Medulla oblongata (tissue), 1 donor: ENCODE measurements at regions not wholly inside any gene's neighbourhood (a gene's known extent, or its start where the extent isn't known, plus 50 kb on each side); places are given as distances from the start of the nearest gene placed in this dataset.
"Not testable (repeated sequence)": the region's sequence is repeated elsewhere in the genome, so short reads cannot be mapped to it uniquely, and the experiment has no call there.

Experiments
- DNase-seq: peaks from one replicate; pipeline ENCODE4 v3.0.0-alpha.2; 2015; ENCODE audit errors: extremely low spot score

DNA sequence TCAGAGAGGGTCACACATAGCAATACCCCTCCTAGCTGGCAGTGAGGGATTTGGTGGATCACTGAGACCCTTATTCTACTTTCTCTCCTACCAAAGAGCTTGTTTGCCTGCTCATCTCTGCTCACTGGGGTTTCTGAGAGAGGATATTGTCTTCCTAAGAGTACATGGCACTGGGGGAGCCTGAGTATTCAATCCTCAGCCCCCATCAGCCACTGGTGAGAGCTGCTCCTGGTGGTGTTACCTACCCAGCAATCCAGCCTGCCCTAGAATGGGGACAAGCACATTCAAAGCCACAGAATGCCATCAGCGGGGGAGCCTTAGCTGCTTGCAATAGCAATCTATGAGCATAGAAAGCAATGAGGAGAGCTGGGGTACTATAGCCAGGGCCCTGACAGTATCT, 281.1 kb downstream of the WDR11 start:
- DNase-seq = peak; percentile 50

- no peak for DNase-seq
Observed at GRCh38 chr10:121133901-121134300, 282.7 kb downstream of the WDR11 start.

GRCh38 chr10:121134711-121135110, 283.5 kb downstream of the WDR11 start:
- no peak for DNase-seq

GRCh38 chr10:121135512-121135911, 284.4 kb downstream of the WDR11 start:
- DNase-seq = no peak

DNA sequence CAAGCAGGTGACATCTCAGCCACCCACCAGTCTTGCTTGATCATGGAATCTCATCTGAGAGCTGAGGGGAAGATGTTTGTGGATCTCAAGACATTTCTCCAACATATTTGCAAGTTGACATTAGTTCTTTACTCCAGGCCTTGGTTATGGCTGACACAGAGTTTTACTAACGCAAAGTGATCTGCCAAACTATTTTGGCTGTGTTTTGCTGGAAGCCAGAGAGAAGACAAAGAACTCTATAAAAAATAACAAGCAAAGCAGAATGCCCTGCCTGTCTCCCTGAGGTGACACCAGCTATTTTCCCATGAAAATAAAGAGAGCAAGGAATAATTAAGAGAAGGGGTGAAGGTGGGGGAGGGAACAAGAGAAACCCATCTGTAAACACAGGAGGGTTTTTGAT, 286.4 kb downstream of the WDR11 start:
- DNase-seq = peak; percentile 37

DNA sequence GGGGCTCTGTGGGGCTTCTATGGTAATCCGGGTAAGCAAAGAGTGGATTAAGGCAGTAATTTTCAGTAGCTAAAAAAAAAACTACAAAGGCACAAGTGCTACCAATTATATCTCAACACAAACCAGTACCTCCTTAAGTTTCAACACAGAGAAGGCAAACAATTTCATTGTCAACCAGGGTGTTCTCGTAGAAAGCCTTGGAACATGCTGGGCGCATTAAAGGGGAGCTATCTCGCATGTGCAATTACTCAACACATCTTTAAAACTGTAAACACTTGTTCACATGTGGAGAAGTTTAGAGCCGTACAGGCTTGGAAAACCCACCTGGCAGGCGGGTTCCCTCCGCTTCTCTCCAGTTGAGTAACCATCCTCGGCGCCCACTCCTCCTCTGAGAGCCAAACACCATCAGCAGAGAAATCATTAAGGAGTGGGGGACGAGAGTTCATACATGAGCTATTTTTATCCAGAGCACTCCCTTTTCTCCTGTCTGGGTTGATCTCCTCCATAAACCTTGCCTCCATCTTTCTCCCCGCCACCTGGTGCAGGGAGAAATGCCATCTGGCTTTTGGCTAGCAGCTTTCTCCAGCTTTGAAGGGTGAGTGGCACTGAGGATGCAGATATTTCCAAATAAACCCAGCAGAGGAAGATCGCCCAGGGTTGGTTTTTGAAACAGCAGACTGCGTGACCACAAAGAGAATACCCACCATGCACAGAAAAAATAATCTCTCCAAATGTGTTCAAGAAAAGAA, 287.1 kb downstream of the WDR11 start:
- DNase-seq = no peak

DNA sequence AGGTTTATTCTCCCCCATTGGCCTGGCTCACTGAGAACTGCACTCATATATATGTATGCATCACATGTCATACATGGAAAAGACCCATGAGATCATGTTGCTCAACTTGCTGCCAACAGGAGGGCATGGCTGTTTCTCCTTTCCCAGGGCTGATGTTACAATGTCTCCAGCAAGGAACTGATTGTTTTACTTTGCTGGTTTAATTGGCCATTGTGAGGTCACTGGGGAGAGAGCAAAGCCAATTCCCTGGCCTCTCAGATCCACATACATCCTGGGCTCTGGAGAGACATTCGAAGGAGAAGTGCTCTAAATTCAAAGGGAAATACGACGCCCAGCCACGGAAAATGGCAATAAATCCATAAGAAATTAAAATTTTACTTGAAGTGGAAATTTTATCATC, 287.8 kb downstream of the WDR11 start:
- no peak for DNase-seq

DNA sequence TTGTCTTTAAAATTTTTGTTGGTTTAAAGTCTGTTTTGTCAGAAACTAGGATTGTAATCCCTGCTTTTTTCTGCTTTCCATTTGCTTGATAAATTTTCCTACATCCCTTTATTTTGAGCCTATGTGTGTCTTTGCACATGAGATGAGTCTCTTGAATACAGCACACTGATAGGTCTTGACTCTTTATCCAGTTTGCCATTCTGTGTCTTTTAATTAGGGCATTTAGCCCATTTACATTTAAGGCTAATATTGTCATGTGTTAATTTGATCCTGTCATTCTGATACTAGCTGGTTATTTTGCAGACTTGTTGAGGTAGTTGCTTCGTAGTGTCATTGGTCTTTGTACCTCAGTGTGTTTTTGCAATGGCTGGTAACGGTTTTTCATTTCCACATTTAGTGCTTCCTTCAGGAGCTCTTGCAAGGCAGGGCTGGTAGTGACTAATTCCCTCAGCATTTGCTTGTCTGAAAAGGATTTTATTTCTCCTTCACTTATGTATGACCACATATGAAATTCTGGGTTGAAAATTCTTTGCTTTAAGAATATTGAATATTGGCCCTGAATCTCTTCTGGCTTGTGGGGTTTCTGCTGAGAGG, 294.7 kb downstream of the WDR11 start:
- not testable (repeated sequence) for DNase-seq

DNA sequence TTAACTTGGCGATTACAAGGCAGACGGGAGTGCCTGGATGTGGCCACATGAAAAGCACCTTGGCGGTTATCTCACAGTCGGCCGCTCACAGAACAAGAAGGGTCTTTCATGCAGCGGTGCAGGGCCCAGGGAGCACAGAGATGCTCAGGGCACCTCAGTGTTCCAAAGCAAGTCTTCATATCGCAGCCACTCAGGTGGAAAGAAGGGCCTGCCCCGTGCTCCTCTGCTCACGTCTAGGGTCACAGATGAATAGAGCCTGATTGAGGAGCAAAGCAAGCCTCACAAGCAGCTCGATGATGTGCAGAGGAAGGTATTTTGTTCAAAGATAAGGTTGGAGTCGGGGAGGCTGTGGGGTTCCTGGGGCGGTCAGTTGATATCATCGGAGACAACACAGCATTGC, 297.8 kb downstream of the WDR11 start:
- no peak for DNase-seq

DNA sequence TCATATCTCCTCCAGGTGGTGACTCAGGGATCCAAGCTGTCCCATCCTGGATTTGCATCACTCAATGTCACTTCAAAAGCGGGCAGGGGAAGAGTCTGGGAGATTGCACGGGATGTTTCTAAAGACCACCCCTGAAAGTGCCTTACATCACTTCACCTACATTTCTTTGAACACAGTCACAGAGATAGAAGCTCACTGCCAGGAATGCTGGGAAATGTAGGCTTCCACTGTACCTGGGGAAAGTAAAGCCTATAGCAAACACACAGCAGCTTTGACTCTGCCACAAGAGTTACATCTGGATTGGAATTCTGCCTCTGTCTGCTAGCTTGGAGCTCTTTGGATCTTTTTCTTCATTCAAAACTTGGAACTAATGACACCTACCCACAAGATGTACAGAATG, 300.9 kb downstream of the WDR11 start:
- no peak for DNase-seq

DNA sequence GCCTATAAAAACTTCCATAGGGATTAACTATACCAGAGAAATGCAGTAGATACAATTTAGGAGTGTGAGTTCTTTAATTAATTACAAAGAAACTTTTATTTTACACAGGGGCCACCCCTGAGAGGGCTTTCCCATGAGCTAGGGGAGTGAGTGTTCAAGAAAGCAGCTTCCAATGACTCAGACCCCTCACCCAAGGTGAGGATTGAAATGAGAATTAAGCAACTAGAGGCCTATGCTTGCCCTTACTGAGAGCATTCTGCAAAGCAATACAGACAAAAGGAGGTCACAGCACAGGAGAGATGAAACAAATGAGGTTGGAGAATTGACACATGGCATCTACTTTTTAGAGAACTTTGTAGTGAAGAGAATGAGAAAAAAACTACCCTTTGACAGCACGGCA, 301.8 kb downstream of the WDR11 start:
- DNase-seq = no peak

DNA sequence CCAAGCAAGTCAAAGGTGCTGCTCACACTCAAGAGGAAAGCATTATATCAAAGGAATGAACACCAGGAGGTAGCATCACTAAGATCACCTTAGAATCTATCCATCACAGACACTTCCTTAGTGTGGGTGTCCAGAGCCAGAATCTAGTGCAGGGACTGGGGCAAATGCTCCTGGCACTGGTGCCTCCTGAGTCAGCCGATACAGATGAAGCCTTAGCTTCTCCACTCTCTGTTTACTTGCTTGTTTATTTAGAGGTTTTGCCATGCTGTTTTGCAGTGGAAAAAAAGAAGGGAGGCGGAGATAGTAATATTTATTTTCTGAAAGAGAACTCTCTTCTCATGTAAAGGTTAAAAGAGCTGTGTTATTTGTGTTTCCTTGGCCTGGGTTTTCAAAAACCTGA, 303.1 kb downstream of the WDR11 start:
- DNase-seq = no peak

- DNase-seq = peak; percentile 96
Observed at GRCh38 chr10:121154846-121155245, 303.7 kb downstream of the WDR11 start.

DNA sequence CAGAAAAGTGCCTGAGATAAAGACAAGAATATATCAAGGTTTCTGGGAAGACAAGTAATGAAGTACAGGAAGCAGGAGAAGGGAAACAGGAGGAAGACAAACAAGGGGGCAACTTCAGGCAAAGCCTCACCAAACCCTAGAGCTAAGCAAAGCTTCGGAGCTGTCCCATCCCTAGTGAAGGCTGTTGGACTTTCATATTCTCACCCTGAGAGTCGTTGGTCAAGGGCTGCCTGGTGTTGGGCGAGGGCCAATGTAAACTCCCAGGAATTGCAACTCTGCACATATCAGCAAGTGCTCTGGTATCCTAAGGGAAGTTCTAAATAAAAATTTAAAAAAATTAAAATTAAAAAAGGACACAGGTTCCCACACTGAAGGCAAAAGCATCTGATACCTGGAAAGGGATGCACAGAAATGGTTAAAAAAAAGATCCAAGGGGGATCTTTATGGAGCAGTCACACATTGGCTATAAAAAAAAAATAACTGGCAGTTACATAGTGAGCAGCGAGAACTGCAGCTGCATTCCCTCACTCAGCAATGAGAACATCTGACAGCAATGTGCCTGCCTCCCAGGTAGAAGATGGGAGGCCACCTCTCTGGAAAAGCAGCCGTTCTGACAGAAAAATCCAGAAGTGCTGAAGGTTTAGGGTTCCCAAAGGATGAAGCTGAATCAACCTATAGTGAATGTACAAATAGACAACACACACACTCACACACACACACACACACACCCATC, 304.7 kb downstream of the WDR11 start:
- DNase-seq = no peak

- DNase-seq = peak; percentile 92
Observed at GRCh38 chr10:121157998-121158397, 306.8 kb downstream of the WDR11 start.

DNA sequence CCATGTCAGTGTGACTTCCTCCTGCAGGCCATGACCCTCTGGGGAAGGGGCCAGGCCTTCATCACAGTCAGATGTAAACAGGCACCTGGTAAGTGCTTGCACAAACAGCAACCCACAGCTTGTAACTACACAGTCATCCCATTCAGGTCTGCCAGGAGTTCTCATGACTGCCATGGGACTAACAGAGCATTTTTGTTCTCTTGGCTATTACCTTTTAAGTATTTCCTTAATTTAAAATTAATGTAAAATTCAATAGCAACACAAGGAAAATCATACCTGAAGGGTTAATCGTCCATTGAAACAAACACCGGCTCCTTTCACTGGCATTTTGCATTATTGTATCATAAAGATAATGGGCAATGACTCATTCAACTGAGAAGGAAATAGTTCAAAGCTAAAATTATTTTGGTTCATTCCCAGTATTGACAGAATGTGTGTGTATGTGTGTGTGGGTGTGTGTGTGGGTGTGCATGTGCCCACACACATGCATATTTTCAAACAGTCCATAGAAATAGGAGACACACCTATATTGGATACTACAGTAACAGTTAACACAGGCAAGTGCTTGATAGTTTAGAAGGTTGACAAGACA, 307.9 kb downstream of the WDR11 start:
- peak; percentile 68 for DNase-seq

DNA sequence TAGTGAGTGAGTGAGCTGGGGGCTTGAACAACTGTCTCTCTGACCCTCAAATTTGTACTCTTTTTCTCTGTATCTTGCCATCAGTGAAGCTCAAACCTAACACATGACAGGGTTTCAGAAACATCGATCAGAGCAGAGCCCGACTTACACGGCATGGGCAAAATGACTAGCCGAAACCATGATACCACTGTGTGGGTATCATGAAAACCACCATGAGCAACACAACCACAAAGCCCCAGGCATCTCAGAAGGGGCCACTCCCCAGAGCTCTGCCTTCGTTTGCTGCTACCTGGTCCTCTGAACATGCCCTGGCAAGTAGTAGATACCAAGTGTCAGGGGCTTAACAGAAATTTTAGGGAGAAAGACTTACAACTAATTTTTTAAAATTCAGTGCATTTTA, 308.5 kb downstream of the WDR11 start:
- no peak for DNase-seq

DNA sequence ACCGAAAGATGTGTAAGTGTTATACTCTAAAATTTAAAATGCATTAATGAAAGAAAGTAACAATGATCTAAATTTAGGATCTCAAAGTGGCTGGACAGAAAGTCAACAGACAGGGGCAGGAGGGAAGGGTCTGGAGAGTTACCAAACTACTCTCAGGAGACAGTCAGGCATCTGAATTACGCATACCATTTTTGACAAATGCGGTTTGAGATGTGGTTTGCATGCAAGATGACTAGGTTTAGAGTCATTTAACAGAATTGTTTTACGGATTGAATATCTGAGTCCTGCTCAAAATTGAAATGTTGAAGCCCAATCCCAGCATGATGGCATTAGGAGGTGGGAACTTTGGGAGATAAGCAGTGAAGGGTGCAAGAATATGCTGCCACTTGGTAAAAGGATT, 314.1 kb downstream of the WDR11 start:
- DNase-seq = no peak

GRCh38 chr10:121167534-121168243, 316.5 kb downstream of the WDR11 start:
- no peak for DNase-seq

DNA sequence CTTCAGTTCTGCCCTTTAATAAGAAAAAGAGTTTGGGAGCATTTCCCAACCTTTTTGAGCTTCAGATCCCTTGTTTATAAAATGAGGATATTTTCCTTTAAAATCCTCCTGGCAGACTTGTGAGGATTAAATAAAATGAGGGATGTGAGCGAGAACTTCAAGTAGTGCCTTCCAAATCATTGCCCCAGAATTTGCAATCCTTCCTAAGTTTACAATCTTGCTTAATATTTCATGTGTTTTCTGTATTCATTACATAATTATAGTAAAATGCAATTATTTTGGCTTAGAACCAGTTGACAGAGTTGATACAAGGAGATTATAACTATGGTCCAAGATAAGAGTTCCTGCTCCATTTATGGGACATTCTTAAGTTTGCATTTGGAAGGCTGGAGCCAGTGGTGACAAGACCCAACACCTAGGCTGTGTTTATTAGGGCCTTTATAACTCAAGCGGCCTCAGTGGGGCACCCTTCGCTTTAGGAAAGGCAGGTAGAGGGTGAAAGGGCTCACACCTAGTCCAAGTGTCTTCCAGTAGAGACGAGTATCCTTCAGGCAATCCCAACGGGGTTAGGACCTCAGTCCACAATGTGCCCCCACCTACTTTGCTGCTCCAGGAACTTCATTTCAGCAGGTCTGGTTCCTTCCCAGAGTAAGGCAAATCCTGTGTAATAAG, 317.5 kb downstream of the WDR11 start:
- DNase-seq = no peak

GRCh38 chr10:121169406-121169805, 318.2 kb downstream of the WDR11 start:
- no peak for DNase-seq
